Mammary epithelial cell (primary cell): ENCODE measurements at regions not wholly inside any gene's neighbourhood (a gene's known extent, or its start where the extent isn't known, plus 50 kb on each side); places are given as distances from the start of the nearest gene placed in this dataset.

Source experiments
- EZH2 ChIP-seq: IDR thresholded peaks from 2 replicates; pipeline ENCODE4 v1.6.1; 2012; ENCODE audit warnings: low read length, inconsistent platforms, borderline replicate concordance
- TF ChIP-seq, protein P1 (sequence below), 2 donors: IDR thresholded peaks in 1 of 2; conservative IDR thresholded peaks in 1 of 2; 2 replicates each; pipeline ENCODE4 v1.5.1; 2011 to 2012; ENCODE audit warnings: inconsistent platforms in 2 of 2, low read length in 2 of 2, mild to moderate bottlenecking in 2 of 2, control low read depth in 1 of 2, low read depth in 1 of 2; ENCODE audit not compliant: insufficient read depth in 1 of 2; ENCODE audit errors: extremely low read depth in 1 of 2

DNA sequence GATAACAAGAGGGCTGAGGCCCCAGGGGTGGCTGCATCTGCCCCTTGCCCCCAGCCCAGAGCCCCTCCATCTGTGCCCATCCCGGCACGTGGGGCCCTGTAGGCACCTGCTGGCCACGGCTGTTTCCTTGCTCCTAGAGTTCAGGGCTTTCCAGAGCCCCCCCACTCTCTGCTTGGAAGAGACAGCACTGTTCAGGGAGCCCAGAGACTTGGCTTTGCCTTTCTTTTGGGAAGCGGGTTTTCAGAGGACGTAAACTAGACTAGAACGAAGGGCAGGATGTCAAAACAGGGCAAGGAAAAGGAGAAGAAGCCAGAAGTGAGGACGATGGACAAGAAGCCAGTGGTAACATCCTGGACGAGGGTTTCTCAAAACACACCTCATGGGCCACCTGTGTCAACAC lies 163.3 kb upstream of the LHX5 start:
- TF ChIP-seq, protein P1, sequence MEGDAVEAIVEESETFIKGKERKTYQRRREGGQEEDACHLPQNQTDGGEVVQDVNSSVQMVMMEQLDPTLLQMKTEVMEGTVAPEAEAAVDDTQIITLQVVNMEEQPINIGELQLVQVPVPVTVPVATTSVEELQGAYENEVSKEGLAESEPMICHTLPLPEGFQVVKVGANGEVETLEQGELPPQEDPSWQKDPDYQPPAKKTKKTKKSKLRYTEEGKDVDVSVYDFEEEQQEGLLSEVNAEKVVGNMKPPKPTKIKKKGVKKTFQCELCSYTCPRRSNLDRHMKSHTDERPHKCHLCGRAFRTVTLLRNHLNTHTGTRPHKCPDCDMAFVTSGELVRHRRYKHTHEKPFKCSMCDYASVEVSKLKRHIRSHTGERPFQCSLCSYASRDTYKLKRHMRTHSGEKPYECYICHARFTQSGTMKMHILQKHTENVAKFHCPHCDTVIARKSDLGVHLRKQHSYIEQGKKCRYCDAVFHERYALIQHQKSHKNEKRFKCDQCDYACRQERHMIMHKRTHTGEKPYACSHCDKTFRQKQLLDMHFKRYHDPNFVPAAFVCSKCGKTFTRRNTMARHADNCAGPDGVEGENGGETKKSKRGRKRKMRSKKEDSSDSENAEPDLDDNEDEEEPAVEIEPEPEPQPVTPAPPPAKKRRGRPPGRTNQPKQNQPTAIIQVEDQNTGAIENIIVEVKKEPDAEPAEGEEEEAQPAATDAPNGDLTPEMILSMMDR (conservative IDR thresholded peaks at IDR 0.05 in 1 of 2, IDR thresholded peaks at IDR 0.05 in 1 of 2; ENCODE audit: extremely low read depth in 1 of 2, insufficient read depth in 1 of 2, low read depth in 1 of 2, low read length in 2 of 2) = no peak
- TF ChIP-seq EZH2 = no peak
